ENCODE measurements at regions not wholly inside any gene's neighbourhood (a gene's known extent, or its start where the extent isn't known, plus 50 kb on each side); places are given as distances from the start of the nearest gene placed in this dataset.

GRCh38 chr4:67126570-67126969 lies 418.7 kb downstream of the CENPC start:
- TF ChIP-seq CTCF (CRISPR knock-in tag; IDR thresholded peaks at IDR 0.05) (no peak), FOXK2 (IDR thresholded peaks at IDR 0.05) (no peak), ZBTB8A (CRISPR knock-in tag; IDR thresholded peaks at IDR 0.05; ENCODE audit: borderline replicate concordance, low read depth) (no peak), ZNF138 (CRISPR knock-in tag; IDR thresholded peaks at IDR 0.05; ENCODE audit: low read depth) (no peak)

Measured in HepG2 (cell line).